ENCODE measurements at regions not wholly inside any gene's neighbourhood (a gene's known extent, or its start where the extent isn't known, plus 50 kb on each side); places are given as distances from the start of the nearest gene placed in this dataset.

- Histone ChIP-seq H3K9me3 (ENCODE audit: insufficient read depth, low read depth) (no peaks in the 10 kb centered on the region), H3F3A (ENCODE audit: insufficient read depth, low read depth) (no peaks in the 10 kb centered on the region), H3K4me1 (replicated peaks; ENCODE audit: insufficient read depth) (no peaks in the 10 kb centered on the region), H2AFZ (no peak overlapping the region), H3K36me3 (ENCODE audit: low read depth) (no peaks in the 10 kb centered on the region), H3K27me3 (ENCODE audit: insufficient read depth, low read depth) (no peaks in the 10 kb centered on the region), H3K4me2 (no peak overlapping the region), H3K4me3 (no peak overlapping the region), H3K79me2 (ENCODE audit: low read depth) (no peaks in the 10 kb centered on the region), H4K20me1 (ENCODE audit: insufficient read depth) (no peaks in the 10 kb centered on the region), H3K9me2 (ENCODE audit: insufficient read depth) (no peaks in the 10 kb centered on the region), H3K27ac (no peak overlapping the region)
- intact Hi-C loops (cut with micrococcal nuclease; ENCODE audit: unreplicated experiment) = loop anchor here (10.0 kb wide), 1 partner anchor 325 kb away; no protein-coding TSS in a partner anchor
- no TSS peak for BruUV-seq (replicated peaks)
- TF ChIP-seq CTCF (conservative IDR thresholded peaks at IDR 0.05) = no peak
- no peak for TF ChIP-seq EZH2 (IDR thresholded peaks at IDR 0.05; ENCODE audit: low read depth)
- DNase-seq = no peak
- POLR2A ChIA-PET (ENCODE audit: unreplicated experiment) = no interaction called here
- CTCF ChIA-PET = no interaction called here
Measured at GRCh38 chr3:190239325-190239724, 82.9 kb downstream of the CLDN1 start.

GRCh38 chr3:190238871-190239270 is 83.4 kb downstream of the CLDN1 start:
- H3K4me1 ChIP-seq (replicated peaks; ENCODE audit: insufficient read depth) = no peaks in the 10 kb centered on the region
- no peak overlapping the region for H3K4me2 ChIP-seq
- no peak overlapping the region for H3K4me3 ChIP-seq
- H3K36me3 ChIP-seq (ENCODE audit: low read depth) = no peaks in the 10 kb centered on the region
- BruUV-seq (replicated peaks) = no TSS peak
- no peaks in the 10 kb centered on the region for H3K79me2 ChIP-seq (ENCODE audit: low read depth)
- no peaks in the 10 kb centered on the region for H3K27me3 ChIP-seq (ENCODE audit: insufficient read depth, low read depth)
- H3F3A ChIP-seq (ENCODE audit: insufficient read depth, low read depth) = no peaks in the 10 kb centered on the region
- H3K27ac ChIP-seq = no peak overlapping the region
- H3K9me2 ChIP-seq (ENCODE audit: insufficient read depth) = no peaks in the 10 kb centered on the region
- H2AFZ ChIP-seq = no peak overlapping the region
- H4K20me1 ChIP-seq (ENCODE audit: insufficient read depth) = no peaks in the 10 kb centered on the region
- no peaks in the 10 kb centered on the region for H3K9me3 ChIP-seq (ENCODE audit: insufficient read depth, low read depth)
- POLR2A ChIA-PET (ENCODE audit: unreplicated experiment) = no interaction called here
- DNase-seq = no peak
- intact Hi-C loops (cut with micrococcal nuclease; ENCODE audit: unreplicated experiment) = loop anchor here (10.0 kb wide), 1 partner anchor 326 kb away; no protein-coding TSS in a partner anchor
- TF ChIP-seq CTCF (conservative IDR thresholded peaks at IDR 0.05) (no peak), EZH2 (IDR thresholded peaks at IDR 0.05; ENCODE audit: low read depth) (no peak)
- CTCF ChIA-PET = no interaction called here

- Histone ChIP-seq H3K4me1 (replicated peaks; ENCODE audit: insufficient read depth) (peaks cover 30% of the 10 kb centered on the region), H3K4me2 (no peak overlapping the region), H3F3A (ENCODE audit: insufficient read depth, low read depth) (peaks cover 32% of the 10 kb centered on the region), H2AFZ (no peak overlapping the region), H3K4me3 (no peak overlapping the region), H3K36me3 (ENCODE audit: low read depth) (no peaks in the 10 kb centered on the region), H3K27ac (no peak overlapping the region), H4K20me1 (ENCODE audit: insufficient read depth) (no peaks in the 10 kb centered on the region), H3K9me2 (ENCODE audit: insufficient read depth) (no peaks in the 10 kb centered on the region), H3K79me2 (ENCODE audit: low read depth) (no peaks in the 10 kb centered on the region), H3K9me3 (ENCODE audit: insufficient read depth, low read depth) (no peaks in the 10 kb centered on the region), H3K27me3 (ENCODE audit: insufficient read depth, low read depth) (no peaks in the 10 kb centered on the region)
- ChIA-PET CTCF (no interaction called here), POLR2A (ENCODE audit: unreplicated experiment) (no interaction called here)
- intact Hi-C loops (cut with micrococcal nuclease; ENCODE audit: unreplicated experiment) = loop anchor here (10.0 kb wide), 1 partner anchor 330 kb away; no protein-coding TSS in a partner anchor
- no peak for DNase-seq
- BruUV-seq (replicated peaks) = no TSS peak
- no peak for TF ChIP-seq EZH2 (IDR thresholded peaks at IDR 0.05; ENCODE audit: low read depth)
- no peak for TF ChIP-seq CTCF (conservative IDR thresholded peaks at IDR 0.05)
Measured at GRCh38 chr3:190234621-190235020, 87.6 kb downstream of the CLDN1 start.

Data from PC-9 (cell line).